Stomach (tissue), 8 donors: ENCODE measurements at regions not wholly inside any gene's neighbourhood (a gene's known extent, or its start where the extent isn't known, plus 50 kb on each side); places are given as distances from the start of the nearest gene placed in this dataset.
"Not testable (repeated sequence)": the region's sequence is repeated elsewhere in the genome, so short reads cannot be mapped to it uniquely, and the experiment has no call there.

Experiments
- DNase-seq, 2 donors: peaks; one replicate each; pipeline versions ENCODE4 v3.0.0 to v3.0.0-alpha.2; 2013 to 2019
- H3K27ac ChIP-seq, 5 donors: fragments of 200-600 bp in 4 of 5; sonication (generic) in 4 of 5; one replicate each; pipeline ENCODE4 v1.5.1; 2013 to 2019; ENCODE audit warnings: mild to moderate bottlenecking in 1 of 5, moderate library complexity in 1 of 5
- H3K27me3 ChIP-seq, 3 donors: fragments of 200-600 bp; sonication (generic); one replicate each; pipeline ENCODE4 v1.5.1; 2017 to 2019; ENCODE audit warnings: mixed run types in 1 of 3
- H3K36me3 ChIP-seq, 4 donors: fragments of 200-600 bp; sonication (generic); 1 replicate in 3 of 4; 2 replicates in 1 of 4; pipeline ENCODE4 v1.5.1; 2016 to 2019
- H3K4me1 ChIP-seq, 4 donors: fragments of 200-600 bp; sonication (generic); one replicate each; pipeline ENCODE4 v1.5.1; 2016 to 2019
- H3K4me3 ChIP-seq, 4 donors: fragments of 200-600 bp; sonication (generic) in 3 of 4; one replicate each; pipeline ENCODE4 v1.5.1; 2016 to 2019; ENCODE audit warnings: mild to moderate bottlenecking in 1 of 4
- H3K9me3 ChIP-seq, 4 donors: fragments of 200-600 bp; sonication (generic); one replicate each; pipeline ENCODE4 v1.5.1; 2016 to 2019
- EP300 ChIP-seq: sonication (generic); formaldehyde crosslinking; IDR thresholded peaks from one replicate; pipeline ENCODE4 v1.6.1; 2017; ENCODE audit warnings: antibody characterized with exemption
- POLR2A ChIP-seq, 4 donors: fragments of 450-650 bp; IDR thresholded peaks; one replicate each; pipeline ENCODE4 v1.6.1; 2016; ENCODE audit warnings: antibody characterized with exemption in 4 of 4, control low read depth in 2 of 4, mild to moderate bottlenecking in 1 of 4, moderate library complexity in 1 of 4
- POLR2AphosphoS5 ChIP-seq, 3 donors: sonication (generic); formaldehyde crosslinking; IDR thresholded peaks; one replicate each; pipeline ENCODE4 v1.6.1; 2016; ENCODE audit warnings: antibody characterized with exemption in 3 of 3
- WGBS, 5 donors: extraction: QIAGEN DNeasy Blood & Tissue Kit in 3 of 5; methylation state at CpG; one replicate each; pipeline versions ENCODE4 v1.1.5 to v1.1.7; 2013 to 2018; 5-methylcytosine and 5-hydroxymethylcytosine counted together
- intact Hi-C: fragments of 100-400 bp; cut with DNase I; formaldehyde crosslinking; loops from one replicate; pipeline ENCODE4 v1.15.1; 2023; ENCODE audit warnings: low total_unique reads
- TF ChIP-seq, protein P1 (sequence below), 7 experiments: fragments of 450-650 bp in 4 of 7; fragments of 200-600 bp in 3 of 7; sonication (generic) in 3 of 7; IDR thresholded peaks; one replicate each; pipeline ENCODE4 v1.5.1; 2016 to 2019; ENCODE audit warnings: antibody characterized with exemption in 7 of 7, control low read depth in 2 of 7, mild to moderate bottlenecking in 1 of 7
- donor health status: healthy with polysubstance abuse.
- donor health status: Bipolar disorder and iron deficiency.
- donor health status: healthy.

DNA sequence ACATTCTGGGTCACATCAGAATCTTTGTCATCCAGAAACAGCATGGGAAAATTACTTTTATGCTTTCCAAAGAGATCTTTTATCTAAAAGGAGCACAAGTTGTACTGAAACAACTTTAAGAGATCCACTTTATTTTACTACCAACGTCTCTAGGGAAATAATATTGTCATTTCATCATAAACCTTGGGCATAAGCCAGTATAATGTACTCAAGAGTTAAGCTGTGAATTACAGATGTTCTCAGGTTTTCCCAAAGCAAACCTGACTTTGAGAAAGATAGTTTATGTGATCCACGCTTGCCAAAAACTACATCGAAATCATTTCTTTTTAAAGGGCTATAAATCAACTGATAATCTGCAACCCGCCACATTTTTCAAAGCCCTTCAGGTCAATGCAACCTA, 124.1 kb upstream of the CRBN start:
- Histone ChIP-seq H3K36me3 (no peaks in the 10 kb centered on the region), H3K27ac (no peak overlapping the region), H3K4me3 (no peak overlapping the region), H3K9me3 (no peaks in the 10 kb centered on the region), H3K27me3 (no peaks in the 10 kb centered on the region), H3K4me1 (no peaks in the 10 kb centered on the region)
- DNase-seq: no peak
- TF ChIP-seq POLR2AphosphoS5 (IDR thresholded peaks at IDR 0.05): no peak
- TF ChIP-seq POLR2A (IDR thresholded peaks at IDR 0.05): no peak
- TF ChIP-seq EP300: no peak
- TF ChIP-seq, protein P1, sequence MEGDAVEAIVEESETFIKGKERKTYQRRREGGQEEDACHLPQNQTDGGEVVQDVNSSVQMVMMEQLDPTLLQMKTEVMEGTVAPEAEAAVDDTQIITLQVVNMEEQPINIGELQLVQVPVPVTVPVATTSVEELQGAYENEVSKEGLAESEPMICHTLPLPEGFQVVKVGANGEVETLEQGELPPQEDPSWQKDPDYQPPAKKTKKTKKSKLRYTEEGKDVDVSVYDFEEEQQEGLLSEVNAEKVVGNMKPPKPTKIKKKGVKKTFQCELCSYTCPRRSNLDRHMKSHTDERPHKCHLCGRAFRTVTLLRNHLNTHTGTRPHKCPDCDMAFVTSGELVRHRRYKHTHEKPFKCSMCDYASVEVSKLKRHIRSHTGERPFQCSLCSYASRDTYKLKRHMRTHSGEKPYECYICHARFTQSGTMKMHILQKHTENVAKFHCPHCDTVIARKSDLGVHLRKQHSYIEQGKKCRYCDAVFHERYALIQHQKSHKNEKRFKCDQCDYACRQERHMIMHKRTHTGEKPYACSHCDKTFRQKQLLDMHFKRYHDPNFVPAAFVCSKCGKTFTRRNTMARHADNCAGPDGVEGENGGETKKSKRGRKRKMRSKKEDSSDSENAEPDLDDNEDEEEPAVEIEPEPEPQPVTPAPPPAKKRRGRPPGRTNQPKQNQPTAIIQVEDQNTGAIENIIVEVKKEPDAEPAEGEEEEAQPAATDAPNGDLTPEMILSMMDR (IDR thresholded peaks at IDR 0.05): no peak
- intact Hi-C loops: no loop called here
- 57 to 68% (median 61%) methylated on average over 4 of the region's 4 CpGs for WGBS, 5 donors

DNA sequence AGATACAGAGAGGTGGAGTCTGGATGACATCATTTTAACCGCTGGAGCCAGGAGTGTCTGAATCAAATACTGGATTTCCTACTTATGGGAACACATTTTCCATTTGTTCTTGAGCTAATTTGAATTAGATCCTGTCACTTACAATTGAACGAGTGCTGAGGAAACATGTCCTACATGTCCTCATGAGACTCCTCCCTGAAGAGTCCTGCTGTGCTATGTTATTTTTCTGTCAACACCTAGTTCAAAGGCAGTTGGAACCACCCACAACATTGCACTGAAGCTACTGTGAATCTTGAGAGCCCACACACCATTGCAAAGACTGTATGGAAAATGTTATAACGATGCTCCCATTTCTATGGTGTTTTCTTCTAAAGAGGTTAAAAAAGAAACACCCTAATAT, 123.5 kb upstream of the CRBN start:
- Histone ChIP-seq H3K4me1 (no peaks in the 10 kb centered on the region), H3K27ac (no peak overlapping the region), H3K27me3 (no peaks in the 10 kb centered on the region), H3K4me3 (no peak overlapping the region), H3K36me3 (no peaks in the 10 kb centered on the region), H3K9me3 (no peaks in the 10 kb centered on the region)
- intact Hi-C loops: no loop called here
- 67 to 84% (median 74%) methylated on average over 3 of the region's 3 CpGs for WGBS, 5 donors
- TF ChIP-seq EP300 (no peak), POLR2A (IDR thresholded peaks at IDR 0.05) (no peak), POLR2AphosphoS5 (IDR thresholded peaks at IDR 0.05) (no peak)
- TF ChIP-seq, protein P1 (IDR thresholded peaks at IDR 0.05): no peak
- no peak for DNase-seq

DNA sequence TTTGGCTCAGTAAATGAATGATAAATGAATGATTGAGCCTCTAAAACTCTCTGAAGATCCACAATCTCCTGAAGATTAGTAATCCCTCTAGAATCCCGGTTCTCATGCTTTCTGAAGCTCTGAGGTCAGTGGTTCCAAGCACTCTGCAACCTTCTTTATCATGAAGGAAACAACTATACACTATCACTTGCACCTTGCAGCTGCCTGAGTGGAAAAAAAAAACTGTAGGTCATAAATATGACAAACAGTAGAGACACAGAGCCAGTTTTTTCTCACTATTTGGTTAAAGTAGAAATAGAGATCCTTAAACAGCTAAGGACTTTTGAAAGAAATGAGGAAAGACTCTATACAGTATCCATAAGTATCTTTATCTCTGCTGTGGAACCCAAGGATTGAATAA, 122.0 kb upstream of the CRBN start:
- Histone ChIP-seq H3K9me3 (no peaks in the 10 kb centered on the region), H3K4me1 (no peaks in the 10 kb centered on the region), H3K4me3 (no peak overlapping the region), H3K36me3 (no peaks in the 10 kb centered on the region), H3K27ac (no peak overlapping the region), H3K27me3 (no peaks in the 10 kb centered on the region)
- TF ChIP-seq, protein P1 (IDR thresholded peaks at IDR 0.05): no peak
- no peak for TF ChIP-seq POLR2AphosphoS5 (IDR thresholded peaks at IDR 0.05)
- TF ChIP-seq EP300: no peak
- no peak for TF ChIP-seq POLR2A (IDR thresholded peaks at IDR 0.05)
- intact Hi-C loops: no loop called here
- no peak for DNase-seq
- 48 to 70% (median 63%) methylated on average over 1 of the region's 1 CpG for WGBS, 5 donors

DNA sequence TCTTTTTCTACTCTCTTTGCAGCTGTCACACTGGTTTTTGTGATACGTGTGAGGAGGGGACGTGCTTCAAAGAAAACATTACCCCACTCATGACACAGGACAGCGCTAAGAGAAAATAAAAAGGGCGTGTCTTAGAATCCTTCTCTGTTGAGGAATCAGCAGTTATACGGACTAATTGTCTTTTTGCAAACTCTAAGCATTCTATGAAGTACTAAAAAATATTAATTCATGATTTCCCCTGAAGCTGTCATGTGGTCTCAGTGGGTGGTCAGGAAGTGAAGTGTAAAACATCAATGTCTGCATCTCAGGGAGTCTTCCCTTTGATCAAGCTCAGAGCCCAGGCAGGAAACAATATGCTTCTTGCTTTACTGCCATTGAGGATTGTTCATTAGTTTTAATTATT, 117.5 kb upstream of the CRBN start:
- H3K27me3 ChIP-seq: no peaks in the 10 kb centered on the region
- WGBS, 5 donors: 53 to 73% (median 64%) methylated on average over 5 of the region's 5 CpGs
- intact Hi-C loops: no loop called here
- no peak for DNase-seq
- TF ChIP-seq POLR2AphosphoS5 (IDR thresholded peaks at IDR 0.05) (no peak), POLR2A (IDR thresholded peaks at IDR 0.05) (no peak)
- H3K9me3 ChIP-seq: peaks cover 0 to 14% (median 9%) of the 10 kb centered on the region in 4 donors
- H3K4me3 ChIP-seq: no peak overlapping the region
- no peaks in the 10 kb centered on the region for H3K4me1 ChIP-seq
- H3K36me3 ChIP-seq: no peaks in the 10 kb centered on the region
- H3K27ac ChIP-seq: no peak overlapping the region

DNA sequence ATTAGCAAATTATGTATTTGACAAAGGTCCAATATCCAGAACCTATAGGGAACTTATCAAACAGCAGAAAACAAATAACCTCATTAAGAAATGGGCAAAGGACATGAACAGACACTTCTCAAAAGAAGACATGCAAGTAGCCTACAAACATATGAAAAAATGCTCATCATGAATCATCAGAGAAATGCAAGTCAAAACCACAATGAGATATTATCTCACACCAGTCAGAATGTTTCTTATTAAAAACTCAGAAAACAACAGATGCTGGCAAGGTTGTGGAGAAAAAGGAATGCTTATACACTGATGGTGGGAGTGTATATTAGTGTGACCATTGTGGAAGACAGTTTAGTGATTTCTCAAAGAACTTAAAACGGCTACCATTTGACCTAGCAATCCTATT, 116.1 kb upstream of the CRBN start:
- 67 to 80% (median 72%) methylated on average over 1 of the region's 1 CpG for WGBS, 5 donors
- TF ChIP-seq POLR2A (IDR thresholded peaks at IDR 0.05) (no peak), POLR2AphosphoS5 (IDR thresholded peaks at IDR 0.05) (no peak), EP300 (no peak)
- TF ChIP-seq, protein P1 (IDR thresholded peaks at IDR 0.05): no peak

DNA sequence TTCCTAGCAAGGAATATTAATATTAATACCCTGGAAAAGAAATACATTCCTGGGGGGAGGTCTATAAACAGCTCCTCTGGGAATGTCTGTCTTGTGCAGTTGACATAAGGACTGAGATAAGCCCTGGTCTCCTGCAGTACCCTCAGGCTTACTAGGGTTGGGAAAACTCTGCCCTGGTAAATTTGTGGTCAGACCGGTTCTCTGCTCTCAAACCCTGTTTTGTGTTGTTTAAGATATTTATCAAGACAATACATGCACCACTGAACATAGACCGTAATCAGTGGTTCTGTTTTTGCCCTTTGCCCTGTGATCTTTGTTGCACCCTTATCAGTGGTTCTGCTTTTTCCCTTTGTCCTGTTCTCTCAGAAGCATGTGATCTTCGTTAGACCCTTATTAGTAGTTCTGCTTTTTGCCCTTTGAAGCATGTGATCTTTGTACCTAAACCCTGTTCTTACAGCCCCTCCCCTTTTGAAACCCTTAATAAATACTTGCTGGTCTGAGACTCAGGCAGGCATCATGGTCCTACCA, 112.3 kb upstream of the CRBN start:
- WGBS, 5 donors: 34 to 63% (median 52%) methylated on average over 3 of the region's 3 CpGs
- H3K36me3 ChIP-seq, H3K27me3 ChIP-seq, intact Hi-C loops, H3K4me1 ChIP-seq, H3K27ac ChIP-seq, DNase-seq, H3K4me3 ChIP-seq: not testable (repeated sequence)
- peaks cover 0 to 19% (median 16%) of the 10 kb centered on the region in 4 donors for H3K9me3 ChIP-seq

More for the DNA sequence above, 116.1 kb upstream of the CRBN start:
- intact Hi-C loops: no loop called here
- Histone ChIP-seq H3K9me3 (peaks cover 0 to 18% (median 15%) of the 10 kb centered on the region in 4 donors), H3K36me3 (no peaks in the 10 kb centered on the region), H3K27ac (no peak overlapping the region), H3K27me3 (no peaks in the 10 kb centered on the region), H3K4me1 (no peaks in the 10 kb centered on the region), H3K4me3 (no peak overlapping the region)
- no peak for DNase-seq
